Ishikawa (cell line): ENCODE measurements at regions not wholly inside any gene's neighbourhood (a gene's known extent, or its start where the extent isn't known, plus 50 kb on each side); places are given as distances from the start of the nearest gene placed in this dataset.

Source experiments
- CEBPB ChIP-seq: IDR thresholded peaks from 2 replicates; pipeline ENCODE4 v1.6.1; 2012
- CREB1 ChIP-seq: IDR thresholded peaks from 2 replicates; pipeline ENCODE4 v1.6.1; 2012; ENCODE audit warnings: low read depth
- EGR1 ChIP-seq: IDR thresholded peaks from 2 replicates; pipeline ENCODE4 v1.6.1; 2012
- EP300 ChIP-seq: IDR thresholded peaks from 2 replicates; pipeline ENCODE4 v1.6.1; 2012; ENCODE audit warnings: borderline replicate concordance
- FOXM1 ChIP-seq: IDR thresholded peaks from 2 replicates; pipeline ENCODE4 v1.6.1; 2012; ENCODE audit warnings: low read depth, borderline replicate concordance
- NFIC ChIP-seq: IDR thresholded peaks from 2 replicates; pipeline ENCODE4 v1.6.1; 2012
- RAD21 ChIP-seq: IDR thresholded peaks from 2 replicates; pipeline ENCODE4 v1.6.1; 2012; ENCODE audit warnings: low read depth
- TAF1 ChIP-seq: IDR thresholded peaks from 2 replicates; pipeline ENCODE4 v1.6.1; 2012; ENCODE audit warnings: low read depth, mild to moderate bottlenecking
- TCF12 ChIP-seq: IDR thresholded peaks from 2 replicates; pipeline ENCODE4 v1.6.1; 2012; ENCODE audit warnings: low read depth
- TEAD4 ChIP-seq: IDR thresholded peaks from 2 replicates; pipeline ENCODE4 v1.6.1; 2012
- YY1 ChIP-seq: IDR thresholded peaks from 2 replicates; pipeline ENCODE4 v1.6.1; 2012; ENCODE audit warnings: low read depth
- ZBTB7A ChIP-seq: IDR thresholded peaks from 2 replicates; pipeline ENCODE4 v1.6.1; 2012; ENCODE audit warnings: low read depth
- TF ChIP-seq, protein P1 (sequence below): IDR thresholded peaks from 2 replicates; pipeline ENCODE4 v1.6.1; 2012; ENCODE audit warnings: low read depth, mild to moderate bottlenecking
- TF ChIP-seq, protein P2 (sequence below): IDR thresholded peaks from 2 replicates; pipeline ENCODE4 v1.6.1; 2012
- TF ChIP-seq, protein P3 (sequence below): IDR thresholded peaks from 2 replicates; pipeline ENCODE4 v1.6.1; 2012

DNA sequence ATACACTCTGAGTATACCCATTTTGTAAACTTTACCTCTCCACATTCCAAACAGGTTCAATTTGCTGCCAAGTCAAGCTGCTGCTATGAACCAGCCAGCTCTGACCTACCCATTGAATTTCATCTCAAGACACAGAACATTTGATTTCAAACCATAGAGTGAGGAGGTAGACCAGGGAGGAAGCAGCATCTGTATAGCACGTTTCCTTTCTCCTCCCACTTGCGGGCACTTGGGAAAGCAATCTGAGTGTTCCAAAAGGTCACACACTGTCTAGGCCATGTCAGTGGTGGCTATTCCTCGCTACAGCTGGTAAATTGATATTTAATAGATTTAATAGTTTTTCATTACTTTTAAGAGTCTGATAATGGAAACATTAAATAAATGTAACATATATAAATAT, 147.8 kb upstream of the EEPD1 start:
- TF ChIP-seq TAF1 (no peak), ZBTB7A (no peak), EGR1 (no peak), TEAD4 (no peak), TCF12 (no peak), CEBPB (no peak), EP300 (no peak), CREB1 (no peak)
- TF ChIP-seq, protein P1, sequence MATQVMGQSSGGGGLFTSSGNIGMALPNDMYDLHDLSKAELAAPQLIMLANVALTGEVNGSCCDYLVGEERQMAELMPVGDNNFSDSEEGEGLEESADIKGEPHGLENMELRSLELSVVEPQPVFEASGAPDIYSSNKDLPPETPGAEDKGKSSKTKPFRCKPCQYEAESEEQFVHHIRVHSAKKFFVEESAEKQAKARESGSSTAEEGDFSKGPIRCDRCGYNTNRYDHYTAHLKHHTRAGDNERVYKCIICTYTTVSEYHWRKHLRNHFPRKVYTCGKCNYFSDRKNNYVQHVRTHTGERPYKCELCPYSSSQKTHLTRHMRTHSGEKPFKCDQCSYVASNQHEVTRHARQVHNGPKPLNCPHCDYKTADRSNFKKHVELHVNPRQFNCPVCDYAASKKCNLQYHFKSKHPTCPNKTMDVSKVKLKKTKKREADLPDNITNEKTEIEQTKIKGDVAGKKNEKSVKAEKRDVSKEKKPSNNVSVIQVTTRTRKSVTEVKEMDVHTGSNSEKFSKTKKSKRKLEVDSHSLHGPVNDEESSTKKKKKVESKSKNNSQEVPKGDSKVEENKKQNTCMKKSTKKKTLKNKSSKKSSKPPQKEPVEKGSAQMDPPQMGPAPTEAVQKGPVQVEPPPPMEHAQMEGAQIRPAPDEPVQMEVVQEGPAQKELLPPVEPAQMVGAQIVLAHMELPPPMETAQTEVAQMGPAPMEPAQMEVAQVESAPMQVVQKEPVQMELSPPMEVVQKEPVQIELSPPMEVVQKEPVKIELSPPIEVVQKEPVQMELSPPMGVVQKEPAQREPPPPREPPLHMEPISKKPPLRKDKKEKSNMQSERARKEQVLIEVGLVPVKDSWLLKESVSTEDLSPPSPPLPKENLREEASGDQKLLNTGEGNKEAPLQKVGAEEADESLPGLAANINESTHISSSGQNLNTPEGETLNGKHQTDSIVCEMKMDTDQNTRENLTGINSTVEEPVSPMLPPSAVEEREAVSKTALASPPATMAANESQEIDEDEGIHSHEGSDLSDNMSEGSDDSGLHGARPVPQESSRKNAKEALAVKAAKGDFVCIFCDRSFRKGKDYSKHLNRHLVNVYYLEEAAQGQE = no peak
- TF ChIP-seq, protein P2, sequence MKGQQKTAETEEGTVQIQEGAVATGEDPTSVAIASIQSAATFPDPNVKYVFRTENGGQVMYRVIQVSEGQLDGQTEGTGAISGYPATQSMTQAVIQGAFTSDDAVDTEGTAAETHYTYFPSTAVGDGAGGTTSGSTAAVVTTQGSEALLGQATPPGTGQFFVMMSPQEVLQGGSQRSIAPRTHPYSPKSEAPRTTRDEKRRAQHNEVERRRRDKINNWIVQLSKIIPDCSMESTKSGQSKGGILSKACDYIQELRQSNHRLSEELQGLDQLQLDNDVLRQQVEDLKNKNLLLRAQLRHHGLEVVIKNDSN = no peak
- TF ChIP-seq, protein P3, sequence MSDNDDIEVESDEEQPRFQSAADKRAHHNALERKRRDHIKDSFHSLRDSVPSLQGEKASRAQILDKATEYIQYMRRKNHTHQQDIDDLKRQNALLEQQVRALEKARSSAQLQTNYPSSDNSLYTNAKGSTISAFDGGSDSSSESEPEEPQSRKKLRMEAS = no peak

DNA sequence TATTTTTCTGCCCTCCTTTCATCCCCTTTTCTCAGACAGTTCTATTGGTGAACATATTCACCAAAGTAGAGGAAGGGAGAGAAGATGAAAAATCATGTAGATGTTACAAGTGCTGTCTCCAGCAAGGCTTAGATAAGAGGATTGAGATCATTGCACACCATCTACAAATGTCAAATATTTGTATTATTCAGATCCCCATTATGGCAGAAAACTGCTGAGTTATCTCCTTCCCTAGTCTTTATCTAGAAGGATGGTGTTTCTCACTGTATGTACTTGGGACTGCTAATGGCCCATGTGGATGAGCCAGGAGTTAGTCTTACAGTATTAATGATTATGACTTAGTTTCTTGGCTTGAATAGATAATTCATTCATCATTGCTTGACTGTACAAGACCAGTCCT, 147.2 kb upstream of the EEPD1 start:
- TF ChIP-seq, protein P2 = no peak
- TF ChIP-seq NFIC (no peak), RAD21 (no peak), ZBTB7A (no peak), TCF12 (no peak), CEBPB (no peak), CREB1 (no peak), TEAD4 (no peak), EP300 (no peak)
- TF ChIP-seq, protein P1 = no peak
- TF ChIP-seq, protein P3 = no peak

DNA sequence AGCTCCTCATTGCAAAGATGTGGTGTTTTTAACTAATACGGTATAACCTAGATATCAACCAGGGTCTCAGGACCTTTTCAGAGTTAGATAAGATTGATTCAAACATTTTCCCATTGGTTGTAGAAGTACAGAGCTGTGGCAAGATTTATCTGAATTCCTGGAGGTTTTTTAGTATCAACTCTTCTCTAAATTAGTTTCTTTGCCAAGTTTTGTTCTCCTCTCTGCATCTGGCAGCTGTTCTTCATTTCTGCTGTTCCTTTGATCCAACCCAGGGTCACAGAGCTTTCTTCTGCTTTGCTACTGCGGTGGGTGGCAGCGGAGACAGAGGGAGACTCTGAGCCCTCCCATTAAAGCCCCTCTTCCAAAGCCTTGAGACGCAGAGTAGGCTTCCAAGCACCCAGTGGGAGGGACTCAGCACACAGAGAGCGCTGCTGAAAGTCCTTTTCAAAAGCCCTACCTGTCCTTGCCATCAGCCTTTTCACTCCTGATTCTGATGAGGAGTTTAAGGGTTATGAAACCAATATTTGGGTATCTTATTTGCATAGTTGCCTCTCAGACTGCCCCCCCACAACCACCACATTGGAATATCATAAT, 146.3 kb upstream of the EEPD1 start:
- TF ChIP-seq CREB1 (no peak), FOXM1 (no peak), NFIC (no peak), TEAD4 (no peak), ZBTB7A (no peak), YY1 (no peak), CEBPB (no peak), RAD21 (no peak), EGR1 (no peak), TAF1 (no peak)
- TF ChIP-seq, protein P2 = no peak
- TF ChIP-seq, protein P1 = no peak
- TF ChIP-seq, protein P3 = no peak
